ENCODE measurements at regions not wholly inside any gene's neighbourhood (a gene's known extent, or its start where the extent isn't known, plus 50 kb on each side); places are given as distances from the start of the nearest gene placed in this dataset.
"Not testable (repeated sequence)": the region's sequence is repeated elsewhere in the genome, so short reads cannot be mapped to it uniquely, and the experiment has no call there.

DNA sequence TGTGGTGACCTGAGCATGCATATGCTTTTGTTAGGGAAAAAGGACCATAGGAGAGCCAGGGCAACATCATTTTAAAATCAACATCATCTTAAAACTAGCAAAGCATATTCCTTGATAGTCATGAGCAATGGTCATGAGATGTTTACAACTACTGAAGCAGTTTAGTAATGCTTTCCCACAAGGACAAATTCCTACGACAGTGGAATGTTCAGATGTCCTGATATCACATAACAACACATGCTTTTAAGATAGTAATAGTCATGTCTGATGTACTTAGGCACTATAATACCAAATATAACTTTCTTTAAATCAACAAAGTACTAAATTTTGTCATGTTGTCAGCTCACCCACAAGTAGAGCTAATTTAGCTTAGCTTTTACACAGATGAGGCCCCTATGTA, 370.3 kb downstream of the HTR1B start:
- ChIA-PET POLR2A (no interaction called here), CTCF (no interaction called here)
- Histone ChIP-seq H3K4me1 (ENCODE audit: control insufficient read depth, insufficient read depth, low read length) (no peaks in the 10 kb centered on the region), H3K27ac (ENCODE audit: low read length) (peak overlapping the region; percentile 34; the same call in 1 of the 2 replicates), H3K27me3 (ENCODE audit: control insufficient read depth, insufficient read depth, low read length) (no peaks in the 10 kb centered on the region), H3K4me3 (ENCODE audit: low read depth in 2 of 2, low read length in 2 of 2) (no peak overlapping the region), H3K36me3 (ENCODE audit: control insufficient read depth, insufficient read depth, low read length) (no peaks in the 10 kb centered on the region), H3K9me3 (ENCODE audit: control insufficient read depth, insufficient read depth, low read depth, low read length) (no peaks in the 10 kb centered on the region)
- BruUV-seq (replicated peaks) = no TSS peak
- DNase-seq (ENCODE audit: low read depth, low spot score) = no peak
- TF ChIP-seq SIN3A (IDR thresholded peaks at IDR 0.05; ENCODE audit: borderline replicate concordance, insufficient read depth, low read depth, low read length) (no peak), TCF7L2 (IDR thresholded peaks at IDR 0.05; ENCODE audit: low read depth, low read length) (no peak), POLR2AphosphoS5 (IDR thresholded peaks at IDR 0.05; ENCODE audit: low read depth, low read length) (no peak)
- TF ChIP-seq, protein P1, sequence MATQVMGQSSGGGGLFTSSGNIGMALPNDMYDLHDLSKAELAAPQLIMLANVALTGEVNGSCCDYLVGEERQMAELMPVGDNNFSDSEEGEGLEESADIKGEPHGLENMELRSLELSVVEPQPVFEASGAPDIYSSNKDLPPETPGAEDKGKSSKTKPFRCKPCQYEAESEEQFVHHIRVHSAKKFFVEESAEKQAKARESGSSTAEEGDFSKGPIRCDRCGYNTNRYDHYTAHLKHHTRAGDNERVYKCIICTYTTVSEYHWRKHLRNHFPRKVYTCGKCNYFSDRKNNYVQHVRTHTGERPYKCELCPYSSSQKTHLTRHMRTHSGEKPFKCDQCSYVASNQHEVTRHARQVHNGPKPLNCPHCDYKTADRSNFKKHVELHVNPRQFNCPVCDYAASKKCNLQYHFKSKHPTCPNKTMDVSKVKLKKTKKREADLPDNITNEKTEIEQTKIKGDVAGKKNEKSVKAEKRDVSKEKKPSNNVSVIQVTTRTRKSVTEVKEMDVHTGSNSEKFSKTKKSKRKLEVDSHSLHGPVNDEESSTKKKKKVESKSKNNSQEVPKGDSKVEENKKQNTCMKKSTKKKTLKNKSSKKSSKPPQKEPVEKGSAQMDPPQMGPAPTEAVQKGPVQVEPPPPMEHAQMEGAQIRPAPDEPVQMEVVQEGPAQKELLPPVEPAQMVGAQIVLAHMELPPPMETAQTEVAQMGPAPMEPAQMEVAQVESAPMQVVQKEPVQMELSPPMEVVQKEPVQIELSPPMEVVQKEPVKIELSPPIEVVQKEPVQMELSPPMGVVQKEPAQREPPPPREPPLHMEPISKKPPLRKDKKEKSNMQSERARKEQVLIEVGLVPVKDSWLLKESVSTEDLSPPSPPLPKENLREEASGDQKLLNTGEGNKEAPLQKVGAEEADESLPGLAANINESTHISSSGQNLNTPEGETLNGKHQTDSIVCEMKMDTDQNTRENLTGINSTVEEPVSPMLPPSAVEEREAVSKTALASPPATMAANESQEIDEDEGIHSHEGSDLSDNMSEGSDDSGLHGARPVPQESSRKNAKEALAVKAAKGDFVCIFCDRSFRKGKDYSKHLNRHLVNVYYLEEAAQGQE (IDR thresholded peaks at IDR 0.05; ENCODE audit: insufficient read depth in 1 of 2, low read depth in 2 of 2, low read length in 1 of 2) = no peak
- TF ChIP-seq, protein P2, sequence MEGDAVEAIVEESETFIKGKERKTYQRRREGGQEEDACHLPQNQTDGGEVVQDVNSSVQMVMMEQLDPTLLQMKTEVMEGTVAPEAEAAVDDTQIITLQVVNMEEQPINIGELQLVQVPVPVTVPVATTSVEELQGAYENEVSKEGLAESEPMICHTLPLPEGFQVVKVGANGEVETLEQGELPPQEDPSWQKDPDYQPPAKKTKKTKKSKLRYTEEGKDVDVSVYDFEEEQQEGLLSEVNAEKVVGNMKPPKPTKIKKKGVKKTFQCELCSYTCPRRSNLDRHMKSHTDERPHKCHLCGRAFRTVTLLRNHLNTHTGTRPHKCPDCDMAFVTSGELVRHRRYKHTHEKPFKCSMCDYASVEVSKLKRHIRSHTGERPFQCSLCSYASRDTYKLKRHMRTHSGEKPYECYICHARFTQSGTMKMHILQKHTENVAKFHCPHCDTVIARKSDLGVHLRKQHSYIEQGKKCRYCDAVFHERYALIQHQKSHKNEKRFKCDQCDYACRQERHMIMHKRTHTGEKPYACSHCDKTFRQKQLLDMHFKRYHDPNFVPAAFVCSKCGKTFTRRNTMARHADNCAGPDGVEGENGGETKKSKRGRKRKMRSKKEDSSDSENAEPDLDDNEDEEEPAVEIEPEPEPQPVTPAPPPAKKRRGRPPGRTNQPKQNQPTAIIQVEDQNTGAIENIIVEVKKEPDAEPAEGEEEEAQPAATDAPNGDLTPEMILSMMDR (IDR thresholded peaks at IDR 0.05) = no peak
- in situ Hi-C loops (cut with HindIII; ENCODE audit: low pct_unique_long_range_greater_than_20kb, low sequenced_read_pairs) (no loop called here), intact Hi-C loops (cut with micrococcal nuclease; ENCODE audit: unreplicated experiment) (no loop called here)
- ATAC-seq = no peak

DNA sequence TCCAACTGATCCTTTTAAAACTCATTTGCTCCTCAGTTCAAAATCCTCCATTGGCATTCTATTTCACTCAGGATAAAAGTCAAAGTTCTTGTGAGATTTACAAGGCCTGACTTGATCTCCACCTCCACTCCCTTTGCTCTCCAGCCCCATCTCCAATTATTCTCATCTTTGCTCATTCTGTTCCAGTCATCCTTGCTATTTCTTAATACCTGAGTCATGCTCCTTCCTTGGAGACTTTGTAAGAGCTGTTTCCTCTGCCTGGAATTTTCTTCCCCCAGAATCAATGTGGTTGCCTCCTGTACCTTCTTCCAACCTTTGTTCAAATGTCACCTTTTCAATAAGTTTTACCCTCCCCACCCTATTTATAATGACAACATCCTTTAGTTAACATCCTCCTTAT, 373.5 kb downstream of the HTR1B start:
- Histone ChIP-seq H3K4me3 (ENCODE audit: low read depth in 2 of 2, low read length in 2 of 2) (no peak overlapping the region), H3K9me3 (ENCODE audit: control insufficient read depth, insufficient read depth, low read depth, low read length) (no peaks in the 10 kb centered on the region), H3K27ac (ENCODE audit: low read length) (no peak overlapping the region), H3K4me1 (ENCODE audit: control insufficient read depth, insufficient read depth, low read length) (no peaks in the 10 kb centered on the region), H3K36me3 (ENCODE audit: control insufficient read depth, insufficient read depth, low read length) (no peaks in the 10 kb centered on the region), H3K27me3 (ENCODE audit: control insufficient read depth, insufficient read depth, low read length) (no peaks in the 10 kb centered on the region)
- intact Hi-C loops (cut with micrococcal nuclease; ENCODE audit: unreplicated experiment) = no loop called here
- in situ Hi-C loops (cut with HindIII; ENCODE audit: low pct_unique_long_range_greater_than_20kb, low sequenced_read_pairs) = no loop called here
- DNase-seq (ENCODE audit: low read depth, low spot score) (no peak), ATAC-seq (no peak)
- BruUV-seq (replicated peaks) = no TSS peak
- TF ChIP-seq TCF7L2 (IDR thresholded peaks at IDR 0.05; ENCODE audit: low read depth, low read length) = no peak
- TF ChIP-seq, protein P2 (IDR thresholded peaks at IDR 0.05) = no peak
- TF ChIP-seq, protein P1 (IDR thresholded peaks at IDR 0.05; ENCODE audit: insufficient read depth in 1 of 2, low read depth in 2 of 2, low read length in 1 of 2) = no peak
- no peak for TF ChIP-seq POLR2AphosphoS5 (IDR thresholded peaks at IDR 0.05; ENCODE audit: low read depth, low read length)
- TF ChIP-seq SIN3A (IDR thresholded peaks at IDR 0.05; ENCODE audit: borderline replicate concordance, insufficient read depth, low read depth, low read length) = no peak
- ChIA-PET CTCF (no interaction called here), POLR2A (no interaction called here)

DNA sequence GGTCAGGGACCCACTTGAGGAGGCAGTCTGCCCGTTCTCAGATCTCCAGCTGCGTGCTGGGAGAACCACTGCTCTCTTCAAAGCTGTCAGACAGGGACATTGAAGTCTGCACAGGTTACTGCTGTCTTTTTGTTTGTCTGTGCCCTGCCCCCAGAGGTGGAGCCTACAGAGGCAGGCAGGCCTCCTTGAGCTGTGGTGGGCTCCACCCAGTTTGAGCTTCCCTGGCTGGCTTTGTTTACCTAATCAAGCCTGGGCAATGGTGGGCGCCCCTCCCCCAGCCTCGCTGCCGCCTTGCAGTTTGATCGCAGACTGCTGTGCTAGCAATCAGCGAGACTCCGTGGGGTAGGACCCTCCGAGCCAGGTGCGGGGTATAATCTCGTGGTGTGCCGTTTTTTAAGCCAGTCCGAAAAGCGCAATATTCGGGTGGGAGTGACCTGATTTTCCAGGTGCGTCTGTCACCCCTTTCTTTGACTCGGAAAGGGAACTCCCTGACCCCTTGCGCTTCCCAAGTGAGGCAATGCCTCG, 375.4 kb downstream of the HTR1B start:
- H3K4me1 ChIP-seq (ENCODE audit: control insufficient read depth, insufficient read depth, low read length); H3K9me3 ChIP-seq (ENCODE audit: control insufficient read depth, insufficient read depth, low read depth, low read length); DNase-seq (ENCODE audit: low read depth, low spot score); BruUV-seq (replicated peaks); in situ Hi-C loops (cut with HindIII; ENCODE audit: low pct_unique_long_range_greater_than_20kb, low sequenced_read_pairs); H3K27ac ChIP-seq (ENCODE audit: low read length); H3K4me3 ChIP-seq (ENCODE audit: low read depth in 2 of 2, low read length in 2 of 2); ATAC-seq; H3K36me3 ChIP-seq (ENCODE audit: control insufficient read depth, insufficient read depth, low read length); CTCF ChIA-PET; POLR2A ChIA-PET; intact Hi-C loops (cut with micrococcal nuclease; ENCODE audit: unreplicated experiment); H3K27me3 ChIP-seq (ENCODE audit: control insufficient read depth, insufficient read depth, low read length): not testable (repeated sequence)

Data from Panc1 (cell line).